Glomerular visceral epithelial cell (primary cell): ENCODE measurements at regions not wholly inside any gene's neighbourhood (a gene's known extent, or its start where the extent isn't known, plus 50 kb on each side); places are given as distances from the start of the nearest gene placed in this dataset.
"Not testable (repeated sequence)": the region's sequence is repeated elsewhere in the genome, so short reads cannot be mapped to it uniquely, and the experiment has no call there.

Experiments used
- DNase-seq: peaks from one replicate; pipeline ENCODE4 v3.0.0-alpha.2; 2016; ENCODE audit errors: extremely low spot score

GRCh38 chrY:12448561-12448960 lies 252.5 kb upstream of the USP9Y start:
- not testable (repeated sequence) for DNase-seq

DNA sequence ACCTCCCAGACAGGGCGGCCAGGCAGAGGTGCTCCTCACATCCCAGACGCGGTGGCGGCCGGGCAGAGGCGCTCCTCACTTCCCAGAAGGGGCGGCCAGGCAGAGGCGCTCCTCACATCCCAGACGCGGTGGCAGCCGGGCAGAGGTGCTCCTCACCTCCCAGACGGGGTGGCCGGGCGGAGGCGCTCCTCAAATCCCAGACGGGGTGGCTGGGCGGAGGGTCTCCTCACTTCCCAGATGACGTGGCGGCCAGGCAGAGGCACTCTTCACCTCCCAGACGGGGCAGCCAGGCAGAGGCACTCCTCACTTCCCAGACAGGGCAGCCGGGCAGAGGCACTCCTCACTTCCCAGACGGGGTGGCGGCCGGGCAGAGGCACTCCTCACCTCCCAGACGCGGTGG lies 247.7 kb upstream of the USP9Y start:
- DNase-seq = not testable (repeated sequence)

DNA sequence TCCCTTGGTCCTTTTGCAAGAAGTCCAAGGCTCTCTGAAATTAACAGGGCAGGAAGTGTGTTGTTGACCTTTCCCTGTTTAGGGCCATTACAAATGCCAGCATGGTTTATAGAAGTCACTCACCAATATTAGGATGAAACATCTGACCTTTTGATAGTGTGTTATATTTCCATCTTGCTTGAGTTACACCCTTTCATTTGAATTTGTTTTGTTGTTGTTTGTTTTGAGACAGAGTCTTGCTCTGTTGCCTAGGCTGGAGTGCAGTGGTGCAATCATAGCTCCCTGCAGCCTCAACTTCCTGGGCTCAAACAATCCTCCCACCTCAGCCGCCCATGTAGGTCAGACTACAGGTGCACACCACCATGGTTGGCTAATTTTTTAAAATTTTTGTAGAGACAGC lies 241.1 kb upstream of the USP9Y start:
- no peak for DNase-seq

DNA sequence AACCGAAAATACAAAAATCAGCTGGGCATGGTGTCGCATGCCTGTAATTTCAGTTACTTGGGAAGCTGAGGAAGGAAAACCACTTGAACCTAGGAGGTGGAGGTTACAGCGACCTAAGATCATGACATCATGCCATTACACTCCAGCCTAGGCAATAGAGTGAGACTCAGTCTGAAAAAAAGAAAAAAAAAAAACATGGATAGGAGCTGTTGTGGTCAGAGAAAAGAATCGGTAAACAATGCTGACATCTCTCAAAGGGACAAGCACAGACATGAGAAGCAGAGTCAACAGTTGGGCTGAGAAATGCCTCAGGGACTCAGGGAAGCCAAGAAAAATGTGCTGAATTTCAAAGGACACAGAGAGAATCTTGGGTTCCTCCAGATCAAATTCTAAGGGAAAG lies 236.9 kb upstream of the USP9Y start:
- no peak for DNase-seq

- no peak for DNase-seq
Measured at GRCh38 chrY:12465706-12466105, 235.3 kb upstream of the USP9Y start.

DNA sequence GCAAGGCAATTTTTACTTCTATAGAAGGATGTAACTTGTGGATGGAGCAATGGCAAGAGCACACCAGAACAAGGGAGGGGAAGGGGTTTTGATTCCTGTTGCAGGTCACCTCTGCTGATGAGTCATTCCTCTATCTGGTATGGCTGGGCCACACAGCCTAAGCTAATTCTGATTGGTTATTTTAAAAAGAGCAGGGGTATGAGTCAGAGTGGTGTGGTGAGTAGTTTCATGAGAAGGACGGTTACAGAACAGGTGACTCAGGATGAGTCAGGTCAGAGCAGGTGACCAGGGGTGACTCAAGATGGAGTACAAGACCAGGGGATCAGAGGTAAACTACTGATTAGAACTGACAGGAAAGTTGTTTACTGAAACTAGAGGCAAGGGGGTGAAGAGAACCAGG lies 231.9 kb upstream of the USP9Y start:
- DNase-seq = peak; percentile 3

DNA sequence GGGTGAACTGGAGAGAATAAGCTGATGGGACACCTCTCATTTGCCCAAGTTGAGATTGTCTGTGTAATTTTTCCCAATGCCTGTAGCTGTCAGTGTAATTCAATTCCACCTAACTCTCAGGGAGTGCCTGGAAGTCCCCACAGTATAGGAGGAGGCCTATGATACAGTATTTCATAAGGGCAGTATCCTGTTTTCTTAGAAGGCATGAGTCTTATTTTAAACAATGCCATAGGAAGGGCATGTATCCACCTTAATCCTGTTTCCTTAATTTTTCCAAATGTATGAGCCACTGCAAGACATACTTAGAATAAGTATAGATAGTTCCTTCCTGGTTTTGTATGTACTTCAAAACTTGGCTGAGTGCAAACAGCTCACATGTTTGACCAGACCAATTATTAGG lies 226.6 kb upstream of the USP9Y start:
- no peak for DNase-seq

DNA sequence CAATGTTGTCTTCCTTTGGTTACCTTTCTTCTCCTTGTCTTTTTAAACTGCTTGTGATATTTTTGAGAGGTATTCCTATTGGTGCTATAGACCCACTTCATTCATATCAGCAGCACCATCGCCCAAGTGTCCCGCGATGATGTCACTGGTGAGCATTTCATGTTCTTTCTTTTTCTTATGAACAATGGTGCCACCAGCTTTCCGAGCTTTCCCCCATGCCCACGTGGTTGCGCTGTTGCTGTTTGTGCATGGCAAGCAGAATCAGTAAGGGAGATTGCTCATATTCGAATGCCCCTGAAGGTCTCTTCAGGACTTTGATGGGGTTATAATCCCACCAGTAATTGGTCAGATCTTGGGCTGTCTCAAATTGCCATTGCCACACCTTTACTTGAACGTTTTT lies 221.6 kb upstream of the USP9Y start:
- peak; percentile 4 for DNase-seq

GRCh38 chrY:12483394-12483793 lies 217.6 kb upstream of the USP9Y start:
- no peak for DNase-seq

GRCh38 chrY:12490558-12491209 lies 210.3 kb upstream of the USP9Y start:
- DNase-seq = no peak

- no peak for DNase-seq
Measured at GRCh38 chrY:12492218-12492617, 208.8 kb upstream of the USP9Y start.

GRCh38 chrY:12496007-12496406 lies 205.0 kb upstream of the USP9Y start:
- no peak for DNase-seq

DNA sequence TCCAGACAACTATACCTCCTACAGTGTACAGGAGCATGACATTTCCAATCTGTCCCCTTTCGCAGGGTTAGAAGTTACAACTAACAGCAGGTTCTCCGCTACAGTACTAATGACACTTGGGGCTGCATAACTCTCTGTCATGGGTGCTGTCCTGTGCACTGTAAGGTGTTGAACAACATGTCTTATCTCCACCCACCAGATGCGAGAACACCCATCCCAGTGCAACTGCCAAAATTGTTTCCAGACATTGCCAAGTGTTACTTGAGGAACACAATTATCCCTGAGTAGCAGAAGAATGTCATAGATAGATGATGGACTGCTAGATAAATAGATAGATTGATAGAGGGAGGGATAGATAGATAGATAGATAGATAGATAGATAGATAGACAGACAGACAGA lies 200.9 kb upstream of the USP9Y start:
- DNase-seq = no peak

GRCh38 chrY:12504028-12504427 lies 197.0 kb upstream of the USP9Y start:
- DNase-seq = peak; percentile 0

- DNase-seq = no peak
Measured at GRCh38 chrY:12517338-12517737, 183.7 kb upstream of the USP9Y start.

DNA sequence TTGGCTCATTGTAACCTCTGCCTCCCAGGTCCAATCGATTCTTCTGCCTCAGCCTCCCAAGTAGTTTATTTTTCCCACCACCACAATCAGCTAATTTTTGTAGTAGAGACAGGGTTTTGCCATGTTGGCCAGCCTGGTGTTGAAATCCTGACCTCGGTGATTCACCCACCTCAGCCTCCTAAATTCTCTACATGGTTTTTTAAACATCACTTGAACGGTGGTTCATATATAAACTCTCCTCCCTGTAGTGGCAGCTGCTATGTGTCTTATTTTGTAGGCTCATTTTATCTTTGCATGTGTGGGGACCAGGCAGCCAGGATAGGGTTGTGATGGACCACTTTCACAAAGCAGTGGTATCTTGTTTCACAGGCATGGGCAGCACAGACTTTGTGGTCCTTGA lies 175.8 kb upstream of the USP9Y start:
- no peak for DNase-seq

DNA sequence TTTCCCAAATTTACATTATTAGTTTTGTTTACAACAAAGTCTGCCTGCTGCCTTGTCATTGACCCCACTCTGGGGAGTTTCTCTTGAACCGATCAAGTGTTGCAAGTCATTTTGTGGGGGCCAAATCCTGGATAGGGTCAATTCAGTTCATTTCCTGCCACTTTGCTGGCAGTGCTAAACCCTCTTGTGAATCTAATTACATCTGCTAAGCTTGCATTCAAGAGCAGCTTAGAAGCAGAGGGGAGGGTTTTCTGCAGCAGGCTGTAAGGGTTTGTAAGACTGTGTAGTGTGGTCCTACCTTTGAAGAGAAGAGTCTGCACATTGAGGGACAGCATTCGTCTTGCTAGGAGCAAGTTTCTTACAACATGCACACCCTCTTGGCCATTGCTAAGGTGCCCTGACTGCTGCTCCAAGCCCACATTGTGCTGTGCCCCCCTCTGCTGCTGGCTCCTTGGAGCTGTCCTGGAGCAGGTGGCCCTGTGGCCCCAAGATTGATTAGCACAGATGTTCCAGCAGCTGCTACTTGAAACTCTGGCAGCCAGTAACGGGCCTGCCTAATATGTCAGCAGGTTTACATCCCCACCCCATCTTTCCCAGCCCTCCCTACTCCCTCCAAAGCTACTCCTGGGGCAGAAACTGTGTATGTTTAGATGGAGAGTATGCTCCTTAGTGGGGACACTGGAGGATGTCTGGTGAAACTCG lies 174.5 kb upstream of the USP9Y start:
- DNase-seq = no peak

DNA sequence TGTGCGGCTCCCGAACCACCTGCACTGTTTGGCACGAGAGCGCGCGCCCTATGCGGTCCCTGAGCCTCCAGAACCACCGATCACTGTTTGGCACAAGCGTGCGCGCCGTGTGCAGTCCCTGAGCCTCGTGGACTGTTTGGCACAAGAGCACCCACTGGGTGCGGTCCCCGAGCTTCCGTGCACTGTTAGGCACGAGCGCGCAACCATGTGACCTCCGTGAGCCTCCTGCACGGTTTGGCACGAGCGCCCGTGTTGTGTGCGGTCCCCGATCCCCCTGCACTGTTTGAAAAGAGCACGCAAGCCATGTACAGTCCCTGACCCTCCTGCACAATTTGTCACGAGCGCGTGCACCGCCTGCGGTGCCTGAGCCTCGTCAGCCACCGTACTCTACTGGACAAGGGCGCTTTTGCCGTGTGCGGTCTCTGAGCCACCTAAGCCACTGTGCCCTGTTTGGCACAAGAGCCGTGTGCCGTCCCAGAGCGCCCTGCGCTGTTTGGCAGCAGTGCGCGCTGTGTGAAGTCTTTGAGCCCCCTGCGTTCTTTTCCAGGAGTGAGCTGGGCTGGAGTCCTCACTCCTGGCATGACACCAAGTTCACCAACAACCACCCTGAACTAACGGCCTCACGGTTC lies 163.7 kb upstream of the USP9Y start:
- DNase-seq = no peak

DNA sequence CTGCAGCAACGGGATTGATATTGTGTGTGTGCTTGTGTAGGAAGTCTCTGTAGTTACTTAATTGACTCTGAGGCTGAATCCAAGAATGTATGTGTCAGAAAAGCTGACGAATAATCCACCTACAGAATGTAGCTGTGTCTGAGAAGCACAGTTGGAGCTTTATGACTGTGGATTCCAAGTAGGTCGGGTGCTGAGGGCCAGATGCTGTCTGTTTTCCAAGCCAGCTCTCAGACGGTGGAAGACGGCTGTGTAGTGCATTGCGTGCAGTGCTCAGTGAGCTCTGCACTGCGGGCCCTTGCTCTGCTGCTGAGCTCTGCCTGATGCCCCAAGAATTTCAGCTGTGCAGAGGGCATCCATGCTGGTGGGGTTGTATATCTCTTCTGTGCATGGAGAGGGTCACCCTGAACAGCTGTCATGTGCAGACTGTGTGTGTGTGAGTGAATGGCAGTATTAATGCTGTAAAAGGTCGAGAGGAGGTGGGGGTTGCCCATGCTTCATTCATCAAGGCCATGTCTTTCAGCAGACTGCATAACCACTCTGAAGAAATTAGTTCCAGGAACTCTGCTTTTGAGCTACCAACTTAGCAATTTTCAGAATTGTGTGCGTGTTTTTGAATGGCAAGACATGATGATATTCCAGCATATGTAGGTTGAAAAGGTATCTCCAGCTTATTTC lies 154.1 kb upstream of the USP9Y start:
- DNase-seq = no peak

DNA sequence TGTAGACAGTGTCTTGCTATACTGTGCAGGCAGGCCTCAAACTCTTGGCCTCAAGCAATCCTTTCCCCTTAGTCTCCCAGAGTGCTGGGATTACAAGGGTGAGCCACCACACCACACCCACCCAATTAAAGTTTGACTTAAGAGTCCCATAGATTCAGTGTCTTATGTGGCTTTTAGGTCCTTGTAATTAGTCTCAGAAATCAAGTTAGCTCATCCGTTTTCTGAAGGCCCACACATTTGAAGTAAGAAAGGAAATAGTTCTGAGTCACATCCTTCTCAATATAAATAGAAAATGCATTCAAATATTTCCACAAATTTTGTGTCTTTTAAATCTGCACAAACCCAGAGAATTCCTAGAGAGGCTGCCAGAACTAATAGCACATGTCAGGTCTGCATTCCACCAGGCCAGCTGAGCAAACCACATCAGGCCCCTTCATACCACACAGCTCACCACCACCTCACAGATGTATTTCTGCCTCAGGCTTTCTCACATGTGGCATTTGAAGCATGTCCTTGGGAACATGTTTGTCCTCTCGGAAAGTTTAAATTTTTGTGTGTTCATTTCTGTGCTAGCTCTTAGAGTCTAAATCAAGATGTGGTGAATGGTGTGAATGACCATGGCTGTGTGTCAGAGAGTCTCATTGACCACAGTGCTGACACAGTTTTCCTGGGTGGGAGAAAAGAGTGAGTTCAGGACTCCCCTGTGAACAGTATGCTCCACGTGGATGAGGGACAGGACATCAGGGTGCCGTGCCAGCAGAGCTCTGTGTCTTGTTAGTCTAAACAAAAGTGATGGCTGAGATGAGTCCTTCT lies 148.4 kb upstream of the USP9Y start:
- DNase-seq = peak; percentile 85

DNA sequence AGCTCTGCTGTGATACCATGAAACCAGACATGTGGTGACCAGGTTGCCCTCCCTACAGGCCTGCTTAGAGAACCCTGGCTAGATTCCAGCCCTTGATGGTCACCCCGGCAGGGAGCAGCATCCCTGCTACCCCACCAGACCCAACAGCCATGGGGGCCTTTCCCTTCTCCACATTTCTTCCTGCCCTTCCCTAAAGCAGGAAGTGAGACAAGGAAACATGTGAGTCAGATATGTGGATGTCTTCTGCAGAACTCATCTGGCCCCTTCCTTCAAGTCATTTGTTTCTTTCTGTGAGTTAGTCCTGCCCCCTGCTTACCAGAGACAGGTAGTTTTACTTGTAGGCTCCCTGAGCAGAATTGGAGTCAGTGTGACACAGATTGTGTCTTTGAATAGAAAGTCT lies 147.1 kb upstream of the USP9Y start:
- DNase-seq = peak; percentile 66

DNA sequence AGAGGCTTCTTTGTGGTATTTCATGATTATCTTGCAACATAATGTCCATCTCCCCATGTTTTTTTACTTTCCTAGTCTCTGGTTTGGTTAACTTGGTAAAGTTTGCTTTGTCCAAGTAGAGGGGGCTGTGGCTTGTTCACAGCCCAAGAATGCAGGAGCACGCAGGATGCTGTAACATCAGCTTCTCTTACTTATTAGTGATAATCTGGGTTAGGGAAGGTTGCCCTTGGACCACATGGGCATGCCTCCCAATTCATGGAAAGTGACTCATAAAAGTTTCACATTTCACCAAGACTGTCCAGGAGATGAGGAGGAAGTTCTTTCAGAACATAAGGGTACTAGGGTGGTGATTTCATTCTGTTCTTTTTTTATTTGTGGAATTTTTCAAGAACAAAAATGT lies 146.0 kb upstream of the USP9Y start:
- peak; percentile 84 for DNase-seq
